ENCODE measurements at regions not wholly inside any gene's neighbourhood (a gene's known extent, or its start where the extent isn't known, plus 50 kb on each side); places are given as distances from the start of the nearest gene placed in this dataset.
A peak's percentile ranks its signal among the peaks of the same experiment; 100 is the strongest.

DNA sequence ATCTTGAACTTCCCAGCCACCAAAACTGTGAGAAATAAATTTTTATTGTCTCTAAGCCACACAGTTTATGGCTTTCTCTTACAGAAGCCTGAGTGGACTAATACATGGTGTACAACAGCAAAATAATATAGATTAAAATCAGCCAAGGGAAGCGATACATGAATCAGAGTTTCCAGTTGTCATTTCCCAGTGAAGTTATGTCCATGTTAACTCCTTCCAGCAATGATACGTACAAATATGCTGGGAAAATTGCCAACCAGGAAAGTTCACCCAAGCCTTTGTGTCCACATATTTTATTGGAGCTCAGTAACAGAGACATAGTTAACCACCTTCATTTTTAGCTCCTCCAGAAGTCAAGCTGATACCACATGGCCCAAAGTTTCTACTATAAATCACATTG lies 280.9 kb upstream of the KCNMB2 start:
- peak overlapping the region; percentile 29 to 59 (median 38) for H3K27ac Mint-ChIP-seq
- no peaks in the 10 kb centered on the region for H3K27me3 Mint-ChIP-seq (ENCODE audit: low read depth)
- TF ChIP-seq CTCF (IDR thresholded peaks at IDR 0.05; ENCODE audit: unreplicated experiment in 3 of 3), result no peak
- peaks cover 3% of the 10 kb centered on the region for H3K36me3 Mint-ChIP-seq (ENCODE audit: low read depth)
- H3K4me3 Mint-ChIP-seq, result no peak overlapping the region
- peaks cover 7% of the 10 kb centered on the region for H3K4me1 Mint-ChIP-seq
- H3K9me3 Mint-ChIP-seq, result peaks cover 8% of the 10 kb centered on the region

- Mint-ChIP-seq H3K9me3 (peaks cover 6% of the 10 kb centered on the region), H3K36me3 (ENCODE audit: low read depth) (no peaks in the 10 kb centered on the region), H3K4me1 (peaks cover 24% of the 10 kb centered on the region), H3K27ac (no peak overlapping the region), H3K4me3 (no peak overlapping the region), H3K27me3 (ENCODE audit: low read depth) (no peaks in the 10 kb centered on the region)
- TF ChIP-seq CTCF (IDR thresholded peaks at IDR 0.05; ENCODE audit: unreplicated experiment in 3 of 3), result no peak
Measured at GRCh38 chr3:178257491-178257890, 278.7 kb upstream of the KCNMB2 start.

- TF ChIP-seq CTCF (IDR thresholded peaks at IDR 0.05; ENCODE audit: unreplicated experiment in 3 of 3), result no peak
- Mint-ChIP-seq H3K27me3 (ENCODE audit: low read depth) (no peaks in the 10 kb centered on the region), H3K4me1 (peaks cover 28% of the 10 kb centered on the region), H3K9me3 (peaks cover 6% of the 10 kb centered on the region), H3K27ac (no peak overlapping the region), H3K4me3 (no peak overlapping the region), H3K36me3 (ENCODE audit: low read depth) (no peaks in the 10 kb centered on the region)
Measured at GRCh38 chr3:178258121-178258520, 278.1 kb upstream of the KCNMB2 start.

DNA sequence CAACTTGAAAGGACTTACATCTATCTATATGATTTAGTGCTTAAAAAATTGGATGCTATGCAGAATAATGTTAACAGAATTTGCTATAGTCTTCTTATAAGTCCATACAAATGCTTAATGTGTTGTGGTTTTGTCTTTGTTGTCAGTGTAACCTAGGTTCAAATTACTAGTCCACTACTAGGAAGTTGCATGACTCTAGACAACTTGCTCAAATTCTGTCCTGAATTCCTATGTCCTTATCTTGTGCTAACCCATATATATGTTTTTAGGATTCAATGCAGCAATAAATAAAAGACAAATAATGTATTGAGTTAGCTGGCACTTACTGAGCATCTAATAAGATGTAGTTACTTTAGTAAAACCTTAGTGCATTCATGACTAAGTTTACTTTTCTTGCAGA lies 276.5 kb upstream of the KCNMB2 start:
- Mint-ChIP-seq H3K27ac (no peak overlapping the region), H3K36me3 (ENCODE audit: low read depth) (no peaks in the 10 kb centered on the region), H3K4me1 (peaks cover 36% of the 10 kb centered on the region)

GRCh38 chr3:178260887-178261565 lies 275.2 kb upstream of the KCNMB2 start:
- Mint-ChIP-seq H3K4me3 (peak overlapping the region in 2 of 3 experiments; percentile 22 to 29), H3K9me3 (no peaks in the 10 kb centered on the region), H3K4me1 (peaks cover 29% of the 10 kb centered on the region), H3K27ac (peak overlapping the region; percentile 48 to 90 (median 76)), H3K27me3 (ENCODE audit: low read depth) (no peaks in the 10 kb centered on the region), H3K36me3 (ENCODE audit: low read depth) (no peaks in the 10 kb centered on the region)
- TF ChIP-seq CTCF (IDR thresholded peaks at IDR 0.05; ENCODE audit: unreplicated experiment in 3 of 3), result no peak

More for the DNA sequence above, 276.5 kb upstream of the KCNMB2 start:
- Mint-ChIP-seq H3K27me3 (ENCODE audit: low read depth) (no peaks in the 10 kb centered on the region), H3K4me3 (no peak overlapping the region), H3K9me3 (peaks cover 2% of the 10 kb centered on the region)
- no peak for TF ChIP-seq CTCF (IDR thresholded peaks at IDR 0.05; ENCODE audit: unreplicated experiment in 3 of 3)

Data from nephron (organoid).